ENCODE measurements at regions not wholly inside any gene's neighbourhood (a gene's known extent, or its start where the extent isn't known, plus 50 kb on each side); places are given as distances from the start of the nearest gene placed in this dataset.

DNA sequence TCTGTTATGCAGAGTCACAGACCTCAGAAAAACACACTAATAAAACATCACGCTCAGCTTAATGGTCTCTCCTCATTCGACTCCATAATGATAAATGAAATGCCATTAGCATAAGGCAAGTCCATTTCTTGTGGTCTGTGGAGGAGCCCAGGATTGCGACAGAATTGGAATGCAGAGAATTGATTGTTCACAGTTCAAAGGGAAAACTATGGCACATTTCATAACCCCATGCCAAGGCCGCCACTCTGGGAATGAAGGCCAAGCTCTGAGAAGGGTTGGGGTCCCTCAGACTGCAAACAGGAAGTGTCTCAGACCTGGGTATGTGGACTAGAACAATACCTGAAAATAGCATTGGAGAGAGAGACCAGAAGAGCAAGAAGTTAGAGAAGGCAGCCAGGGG, 398.9 kb downstream of the ADRA2A start:
- intact Hi-C loops (cut with DNase I; ENCODE audit: low total_unique reads), result no loop called here
- H3K4me3 ChIP-seq (ENCODE audit: low read depth, poor library complexity, severe bottlenecking), result no peak overlapping the region
- DNase-seq (ENCODE audit: low spot score in 2 of 2), result no peak
- 68 to 75% methylated on average over 4 of the region's 4 CpGs for WGBS, 2 donors
- TF ChIP-seq POLR2A (IDR thresholded peaks at IDR 0.05), result no peak
- TF ChIP-seq, protein P1, sequence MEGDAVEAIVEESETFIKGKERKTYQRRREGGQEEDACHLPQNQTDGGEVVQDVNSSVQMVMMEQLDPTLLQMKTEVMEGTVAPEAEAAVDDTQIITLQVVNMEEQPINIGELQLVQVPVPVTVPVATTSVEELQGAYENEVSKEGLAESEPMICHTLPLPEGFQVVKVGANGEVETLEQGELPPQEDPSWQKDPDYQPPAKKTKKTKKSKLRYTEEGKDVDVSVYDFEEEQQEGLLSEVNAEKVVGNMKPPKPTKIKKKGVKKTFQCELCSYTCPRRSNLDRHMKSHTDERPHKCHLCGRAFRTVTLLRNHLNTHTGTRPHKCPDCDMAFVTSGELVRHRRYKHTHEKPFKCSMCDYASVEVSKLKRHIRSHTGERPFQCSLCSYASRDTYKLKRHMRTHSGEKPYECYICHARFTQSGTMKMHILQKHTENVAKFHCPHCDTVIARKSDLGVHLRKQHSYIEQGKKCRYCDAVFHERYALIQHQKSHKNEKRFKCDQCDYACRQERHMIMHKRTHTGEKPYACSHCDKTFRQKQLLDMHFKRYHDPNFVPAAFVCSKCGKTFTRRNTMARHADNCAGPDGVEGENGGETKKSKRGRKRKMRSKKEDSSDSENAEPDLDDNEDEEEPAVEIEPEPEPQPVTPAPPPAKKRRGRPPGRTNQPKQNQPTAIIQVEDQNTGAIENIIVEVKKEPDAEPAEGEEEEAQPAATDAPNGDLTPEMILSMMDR (IDR thresholded peaks at IDR 0.05), result peak in 1 of 3 donors; percentile 50

DNA sequence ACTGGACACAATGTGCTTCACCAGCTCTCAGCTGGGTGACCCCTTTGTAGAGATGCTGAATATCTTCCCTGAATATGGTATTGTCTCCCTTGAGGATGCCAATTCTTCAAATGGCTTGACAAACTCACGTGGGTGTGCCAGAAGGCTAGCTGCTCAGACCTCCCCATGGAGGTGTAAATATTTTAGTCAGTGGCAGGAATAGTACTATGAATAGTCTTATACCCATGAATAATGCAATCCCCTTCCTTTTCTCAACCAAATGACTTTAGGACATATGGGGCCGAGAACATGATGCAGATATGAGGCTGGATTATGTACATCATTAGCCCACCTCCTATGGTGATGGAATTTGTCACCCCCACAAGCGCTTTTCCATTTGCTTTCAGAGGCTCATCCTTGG, 401.8 kb downstream of the ADRA2A start:
- no peak for TF ChIP-seq POLR2A (IDR thresholded peaks at IDR 0.05)
- TF ChIP-seq, protein P1 (IDR thresholded peaks at IDR 0.05), result no peak
- WGBS, 2 donors, result 78 to 82% methylated on average over 3 of the region's 3 CpGs
- H3K4me3 ChIP-seq (ENCODE audit: low read depth, poor library complexity, severe bottlenecking), result no peak overlapping the region
- intact Hi-C loops (cut with DNase I; ENCODE audit: low total_unique reads), result no loop called here
- no peak for DNase-seq (ENCODE audit: low spot score in 2 of 2)

DNA sequence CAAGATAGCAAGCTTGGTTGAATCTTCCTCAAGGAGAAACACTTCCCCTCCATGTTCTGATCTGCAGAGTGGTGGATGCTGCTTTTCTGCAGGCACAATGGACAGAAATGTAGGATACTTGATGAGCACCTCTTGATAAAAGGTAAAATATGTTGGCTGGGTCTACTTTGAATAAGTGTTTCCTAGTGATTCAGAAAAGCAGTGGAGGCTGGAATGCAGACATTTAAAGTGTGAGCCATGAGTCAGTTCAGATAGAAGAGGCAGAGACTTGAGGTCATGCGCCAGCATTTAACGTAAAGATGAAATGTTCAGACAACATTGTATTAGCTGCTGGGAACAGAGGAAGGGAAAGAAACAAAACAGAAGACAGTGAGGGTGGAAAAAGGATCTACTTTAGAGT, 403.1 kb downstream of the ADRA2A start:
- no peak overlapping the region for H3K4me3 ChIP-seq (ENCODE audit: low read depth, poor library complexity, severe bottlenecking)
- WGBS, 2 donors, result 63 to 81% methylated on average over 2 of the region's 2 CpGs
- no peak for TF ChIP-seq POLR2A (IDR thresholded peaks at IDR 0.05)
- TF ChIP-seq, protein P1 (IDR thresholded peaks at IDR 0.05), result no peak
- no peak for DNase-seq (ENCODE audit: low spot score in 2 of 2)
- intact Hi-C loops (cut with DNase I; ENCODE audit: low total_unique reads), result no loop called here

DNA sequence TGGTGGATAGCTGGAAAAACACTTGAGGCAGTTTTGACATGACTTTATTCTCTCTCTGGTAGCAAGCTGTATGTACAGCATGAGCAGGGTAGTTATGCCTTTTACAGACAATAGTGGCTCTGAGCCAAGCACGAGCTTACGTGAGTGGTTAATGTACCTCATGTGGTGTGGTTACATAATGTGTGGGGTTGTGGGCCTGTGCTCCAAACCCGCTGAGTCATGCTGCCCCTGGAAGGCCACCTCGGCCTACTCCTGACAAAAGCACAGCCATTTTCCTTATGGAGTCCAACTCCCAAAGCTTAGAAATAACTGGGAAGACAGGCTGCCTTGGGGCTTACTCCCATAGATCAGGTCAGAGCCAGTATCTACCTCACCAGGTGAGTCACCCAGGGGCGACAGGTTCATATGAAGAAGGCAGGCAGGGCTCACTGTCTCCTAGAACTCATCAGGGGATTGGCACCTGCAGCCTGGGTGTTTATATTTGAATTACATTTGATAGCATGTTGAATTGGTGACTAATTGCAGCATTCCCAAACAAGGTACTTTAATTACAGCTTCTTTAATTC, 404.5 kb downstream of the ADRA2A start:
- H3K4me3 ChIP-seq (ENCODE audit: low read depth, poor library complexity, severe bottlenecking), result no peak overlapping the region
- intact Hi-C loops (cut with DNase I; ENCODE audit: low total_unique reads), result no loop called here
- TF ChIP-seq POLR2A (IDR thresholded peaks at IDR 0.05), result no peak
- TF ChIP-seq, protein P1 (IDR thresholded peaks at IDR 0.05), result no peak
- 42 to 47% methylated on average over 5 of the region's 5 CpGs for WGBS, 2 donors
- peak in 1 of 2 donors; percentile 19 for DNase-seq (ENCODE audit: low spot score in 2 of 2)

DNA sequence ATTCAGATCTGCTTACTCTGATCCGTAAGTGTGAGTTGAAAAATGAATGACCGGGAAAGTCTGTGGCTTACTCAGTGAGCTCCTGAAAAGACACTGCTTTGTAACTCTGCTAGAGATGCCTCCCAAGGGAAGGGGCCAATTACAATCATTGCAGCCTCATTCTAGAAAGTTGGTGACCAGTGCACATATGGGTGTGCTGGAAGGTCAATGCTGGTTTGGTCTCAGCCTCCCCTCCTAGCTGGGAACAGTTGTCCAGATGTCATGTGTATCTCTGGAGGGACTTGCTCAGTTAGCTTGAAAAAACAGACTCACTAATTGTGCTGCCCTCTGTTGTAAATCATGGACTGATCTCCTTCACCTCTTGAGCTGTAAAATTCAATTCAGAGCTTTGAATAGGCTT, 405.0 kb downstream of the ADRA2A start:
- intact Hi-C loops (cut with DNase I; ENCODE audit: low total_unique reads), result no loop called here
- WGBS, 2 donors, result 69 to 91% methylated on average over 2 of the region's 2 CpGs
- TF ChIP-seq, protein P1 (IDR thresholded peaks at IDR 0.05), result no peak
- no peak overlapping the region for H3K4me3 ChIP-seq (ENCODE audit: low read depth, poor library complexity, severe bottlenecking)
- no peak for DNase-seq (ENCODE audit: low spot score in 2 of 2)

DNA sequence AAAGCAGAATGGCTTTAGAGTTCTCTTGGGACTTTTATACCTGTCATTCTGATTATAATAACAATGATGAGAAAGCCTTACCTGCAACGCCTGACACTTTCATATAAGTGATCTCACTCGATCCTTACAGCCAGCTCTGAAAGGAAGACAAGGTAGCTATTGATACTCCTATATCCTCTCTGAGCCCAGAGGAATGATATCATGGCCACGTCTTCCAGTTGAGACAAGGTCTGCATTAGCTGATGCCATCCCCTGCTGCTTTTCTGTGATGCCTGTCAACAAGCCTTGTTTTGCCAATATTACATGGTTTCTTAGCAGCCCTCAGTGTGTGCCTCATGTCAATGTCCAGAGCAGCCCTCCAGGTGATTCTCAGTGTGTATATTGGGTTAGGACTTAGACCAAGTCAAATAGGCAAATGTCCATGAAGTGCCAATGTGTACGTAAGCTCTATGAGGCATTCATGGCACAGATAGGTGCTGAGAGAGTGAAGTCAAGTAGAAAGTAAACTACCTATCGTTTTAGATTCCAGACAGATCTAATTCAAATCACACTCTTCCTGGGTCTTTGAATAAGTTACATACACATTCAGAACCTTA, 405.9 kb downstream of the ADRA2A start:
- H3K4me3 ChIP-seq (ENCODE audit: low read depth, poor library complexity, severe bottlenecking), result no peak overlapping the region
- intact Hi-C loops (cut with DNase I; ENCODE audit: low total_unique reads), result no loop called here
- no peak for DNase-seq (ENCODE audit: low spot score in 2 of 2)
- TF ChIP-seq, protein P1 (IDR thresholded peaks at IDR 0.05), result no peak
- no peak for TF ChIP-seq POLR2A (IDR thresholded peaks at IDR 0.05)
- 80 to 89% methylated on average over 5 of the region's 5 CpGs for WGBS, 2 donors

All from lower leg skin (tissue), 4 donors.